Tibial nerve (tissue), 4 donors: ENCODE measurements at regions not wholly inside any gene's neighbourhood (a gene's known extent, or its start where the extent isn't known, plus 50 kb on each side); places are given as distances from the start of the nearest gene placed in this dataset.

ENCODE experiments used
- DNase-seq, 2 donors: peaks; one replicate each; pipeline ENCODE4 v3.0.0-alpha.2; 2019; ENCODE audit warnings: low spot score in 2 of 2
- H3K27ac ChIP-seq, 4 donors: fragments of 200-600 bp; sonication (generic) in 3 of 4; one replicate each; pipeline ENCODE4 v1.5.1; 2017 to 2019; ENCODE audit warnings: mild to moderate bottlenecking in 1 of 4
- H3K27me3 ChIP-seq, 2 donors: fragments of 200-600 bp; sonication (generic) in 1 of 2; one replicate each; pipeline versions ENCODE4 v1.5.1 to v1.6.0; 2017 to 2019
- H3K36me3 ChIP-seq, 3 donors: fragments of 200-600 bp; sonication (generic); one replicate each; pipeline ENCODE4 v1.5.1; 2018 to 2019
- H3K4me1 ChIP-seq, 4 donors: fragments of 200-600 bp; sonication (generic) in 3 of 4; one replicate each; pipeline ENCODE4 v1.5.1; 2017 to 2019
- H3K4me3 ChIP-seq, 4 donors: fragments of 200-600 bp; sonication (generic) in 3 of 4; one replicate each; pipeline ENCODE4 v1.5.1; 2017 to 2019; ENCODE audit warnings: mild to moderate bottlenecking in 1 of 4, moderate library complexity in 1 of 4
- H3K9me3 ChIP-seq, 4 donors: fragments of 200-600 bp; sonication (generic) in 3 of 4; one replicate each; pipeline ENCODE4 v1.5.1; 2017 to 2019
- CTCF ChIP-seq, 5 experiments: fragments of 200-600 bp in 3 of 5; fragments of 450-650 bp in 2 of 5; sonication (generic) in 3 of 5; IDR thresholded peaks; one replicate each; pipeline ENCODE4 v1.5.1; 2016 to 2019; ENCODE audit warnings: antibody characterized with exemption in 5 of 5, mild to moderate bottlenecking in 3 of 5, moderate library complexity in 2 of 5
- EP300 ChIP-seq, 2 donors: sonication (generic); formaldehyde crosslinking; IDR thresholded peaks; one replicate each; pipeline ENCODE4 v1.6.1; 2017; ENCODE audit warnings: antibody characterized with exemption in 2 of 2, mild to moderate bottlenecking in 1 of 2
- POLR2A ChIP-seq, 2 donors: fragments of 450-650 bp; IDR thresholded peaks; one replicate each; pipeline ENCODE4 v1.6.1; 2017; ENCODE audit warnings: antibody characterized with exemption in 2 of 2, mild to moderate bottlenecking in 2 of 2, moderate library complexity in 2 of 2
- WGBS, 2 donors: methylation state at CpG; one replicate each; pipeline ENCODE4 v1.1.5; 2018; 5-methylcytosine and 5-hydroxymethylcytosine counted together

DNA sequence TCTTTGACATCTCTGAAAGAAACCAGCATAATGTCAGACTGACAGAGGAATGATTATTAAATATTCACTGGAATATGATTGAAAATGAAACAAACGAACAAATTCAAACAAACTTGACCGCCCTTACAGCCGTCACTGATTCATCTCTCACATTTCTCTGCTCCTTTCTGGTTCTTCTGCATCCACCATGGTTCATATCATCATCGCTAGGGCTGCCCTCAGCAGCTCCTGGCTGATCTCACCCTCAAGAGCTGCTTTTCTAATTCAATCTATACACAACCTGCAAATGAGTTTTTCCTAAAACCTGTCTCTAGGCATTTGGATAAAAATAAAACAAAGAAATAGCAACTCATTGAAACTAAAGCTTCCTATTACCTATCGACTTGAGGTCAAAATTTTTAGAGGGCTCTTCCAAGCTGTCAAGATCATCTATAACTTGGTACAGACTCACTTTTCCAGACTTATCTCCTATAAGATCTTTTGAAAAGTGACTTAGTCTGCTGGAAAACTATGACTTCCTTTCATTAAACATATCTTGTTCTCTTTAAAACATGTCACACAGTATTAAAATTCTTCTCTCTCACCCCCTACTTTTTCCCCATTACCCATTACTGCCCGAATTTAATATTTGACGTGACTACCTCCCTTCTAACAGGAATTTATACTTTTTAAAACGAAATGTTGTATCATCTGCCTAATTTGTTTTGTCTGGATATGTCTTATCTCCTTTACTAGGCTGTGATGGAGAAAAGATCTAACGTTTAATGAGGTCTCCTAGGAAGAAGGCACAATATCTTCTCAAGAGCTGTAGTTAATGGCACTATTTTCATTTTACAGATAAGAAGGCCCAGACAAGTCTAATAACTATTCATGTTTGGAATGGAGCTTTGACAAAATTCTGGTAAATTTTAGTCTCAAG is 71.0 kb upstream of the UNC5C start:
- Histone ChIP-seq H3K36me3 (no peaks in the 10 kb centered on the region), H3K4me3 (no peak overlapping the region), H3K4me1 (no peaks in the 10 kb centered on the region), H3K9me3 (no peaks in the 10 kb centered on the region), H3K27ac (no peak overlapping the region), H3K27me3 (no peaks in the 10 kb centered on the region)
- 86 to 89% methylated on average over 9 of the region's 9 CpGs for WGBS, 2 donors
- TF ChIP-seq EP300 (IDR thresholded peaks at IDR 0.05) = no peak
- TF ChIP-seq CTCF (IDR thresholded peaks at IDR 0.05) = no peak
- no peak for TF ChIP-seq POLR2A (IDR thresholded peaks at IDR 0.05)
- DNase-seq = no peak

GRCh38 chr4:95614684-95615205 is 66.0 kb upstream of the UNC5C start:
- H3K9me3 ChIP-seq = no peaks in the 10 kb centered on the region
- no peak for DNase-seq
- no peaks in the 10 kb centered on the region for H3K4me1 ChIP-seq
- no peak overlapping the region for H3K27ac ChIP-seq
- no peaks in the 10 kb centered on the region for H3K27me3 ChIP-seq
- 91% methylated on average over 8 of the region's 8 CpGs for WGBS, 2 donors
- TF ChIP-seq EP300 (IDR thresholded peaks at IDR 0.05) (no peak), POLR2A (IDR thresholded peaks at IDR 0.05) (no peak), CTCF (IDR thresholded peaks at IDR 0.05) (no peak)
- no peaks in the 10 kb centered on the region for H3K36me3 ChIP-seq
- no peak overlapping the region for H3K4me3 ChIP-seq

GRCh38 chr4:95610061-95610569 is 61.3 kb upstream of the UNC5C start:
- H3K9me3 ChIP-seq = no peaks in the 10 kb centered on the region
- WGBS, 2 donors = 74 to 77% methylated on average over 3 of the region's 3 CpGs
- TF ChIP-seq POLR2A (IDR thresholded peaks at IDR 0.05) (no peak), EP300 (IDR thresholded peaks at IDR 0.05) (no peak), CTCF (IDR thresholded peaks at IDR 0.05) (no peak)

DNA sequence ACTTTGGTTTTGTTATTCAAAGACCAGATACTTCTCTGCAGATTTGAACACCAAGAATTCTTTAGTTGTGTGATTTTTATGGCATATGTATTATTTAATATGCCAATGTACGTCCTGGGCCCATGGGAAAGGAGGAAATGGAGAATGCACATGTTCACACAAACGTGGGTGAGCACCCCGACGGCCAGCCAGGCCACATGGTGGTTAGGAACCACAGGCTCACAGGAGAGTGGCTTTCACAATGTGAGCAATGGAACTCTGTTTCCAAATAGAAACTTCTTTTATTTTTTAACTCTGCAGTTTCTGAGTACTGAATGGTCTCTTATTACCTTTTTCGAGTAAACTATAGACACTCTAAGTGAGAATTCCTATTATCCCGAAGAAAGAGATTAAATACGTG is 58.0 kb upstream of the UNC5C start:
- H3K27me3 ChIP-seq = no peaks in the 10 kb centered on the region
- no peaks in the 10 kb centered on the region for H3K9me3 ChIP-seq
- H3K4me3 ChIP-seq = no peak overlapping the region
- no peaks in the 10 kb centered on the region for H3K36me3 ChIP-seq
- TF ChIP-seq POLR2A (IDR thresholded peaks at IDR 0.05) (no peak), EP300 (IDR thresholded peaks at IDR 0.05) (no peak), CTCF (IDR thresholded peaks at IDR 0.05) (no peak)
- DNase-seq = no peak
- no peaks in the 10 kb centered on the region for H3K4me1 ChIP-seq
- 74 to 77% methylated on average over 7 of the region's 7 CpGs for WGBS, 2 donors
- no peak overlapping the region for H3K27ac ChIP-seq

More at GRCh38 chr4:95610061-95610569, 61.3 kb upstream of the UNC5C start:
- Histone ChIP-seq H3K36me3 (no peaks in the 10 kb centered on the region), H3K27me3 (no peaks in the 10 kb centered on the region), H3K4me1 (no peaks in the 10 kb centered on the region), H3K4me3 (no peak overlapping the region), H3K27ac (no peak overlapping the region)
- no peak for DNase-seq

DNA sequence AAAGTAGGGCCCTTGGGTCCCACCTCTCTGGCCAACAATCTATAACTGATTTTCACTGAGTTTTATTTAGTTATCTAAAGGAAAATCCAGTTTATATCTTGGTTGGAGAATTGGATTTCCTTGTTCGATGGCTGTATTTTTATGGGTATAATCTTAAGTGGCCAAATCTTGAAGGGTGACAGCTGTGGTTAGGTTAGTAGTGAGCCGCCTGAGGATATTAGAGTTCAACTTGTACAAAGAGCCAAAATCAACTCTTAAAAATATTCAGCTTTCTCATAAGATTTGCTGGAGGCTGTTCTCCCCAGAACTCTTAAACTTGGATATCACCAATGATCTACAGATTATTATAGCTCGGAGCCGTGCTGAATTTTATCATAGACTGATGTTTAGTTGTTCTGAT is 54.6 kb upstream of the UNC5C start:
- WGBS, 2 donors = 81 to 92% methylated on average over 4 of the region's 4 CpGs
- no peak for DNase-seq
- no peak overlapping the region for H3K4me3 ChIP-seq
- TF ChIP-seq POLR2A (IDR thresholded peaks at IDR 0.05) (no peak), CTCF (IDR thresholded peaks at IDR 0.05) (no peak), EP300 (IDR thresholded peaks at IDR 0.05) (no peak)
- no peaks in the 10 kb centered on the region for H3K27me3 ChIP-seq
- H3K9me3 ChIP-seq = no peaks in the 10 kb centered on the region
- no peaks in the 10 kb centered on the region for H3K4me1 ChIP-seq
- H3K27ac ChIP-seq = no peak overlapping the region
- no peaks in the 10 kb centered on the region for H3K36me3 ChIP-seq
